Hindlimb muscle (tissue), 1 donor: ENCODE measurements at regions not wholly inside any gene's neighbourhood (a gene's known extent, or its start where the extent isn't known, plus 50 kb on each side); places are given as distances from the start of the nearest gene placed in this dataset.
A peak's percentile ranks its signal among the peaks of the same experiment; 100 is the strongest.

ENCODE experiments used
- DNase-seq: peaks from one replicate; pipeline ENCODE4 v3.0.0-alpha.2; 2013

- DNase-seq: no peak
Measured at GRCh38 chr3:180188512-180189309, 152.0 kb upstream of the PEX5L start.

- DNase-seq: no peak
Measured at GRCh38 chr3:180189310-180189648, 152.5 kb upstream of the PEX5L start.

- no peak for DNase-seq
Measured at GRCh38 chr3:180196658-180197057, 159.9 kb upstream of the PEX5L start.

GRCh38 chr3:180199417-180199995, 162.8 kb upstream of the PEX5L start:
- no peak for DNase-seq

- DNase-seq: no peak
Measured at GRCh38 chr3:180215866-180216265, 179.1 kb upstream of the PEX5L start.

GRCh38 chr3:180223268-180223667, 186.5 kb upstream of the PEX5L start:
- no peak for DNase-seq

GRCh38 chr3:180229113-180229512, 192.4 kb upstream of the PEX5L start:
- no peak for DNase-seq

- DNase-seq: no peak
Measured at GRCh38 chr3:180239939-180240338, 203.2 kb upstream of the PEX5L start.

- no peak for DNase-seq
Measured at GRCh38 chr3:180246688-180247195, 210.0 kb upstream of the PEX5L start.

- DNase-seq: no peak
Measured at GRCh38 chr3:180250172-180250571, 213.4 kb upstream of the PEX5L start.

- no peak for DNase-seq
Measured at GRCh38 chr3:180252683-180253082, 215.9 kb upstream of the PEX5L start.

GRCh38 chr3:180253283-180253682, 216.5 kb upstream of the PEX5L start:
- DNase-seq: no peak

- DNase-seq: no peak
Measured at GRCh38 chr3:180264479-180264878, 227.7 kb upstream of the PEX5L start.

GRCh38 chr3:180265551-180265950, 228.8 kb upstream of the PEX5L start:
- peak; percentile 0 for DNase-seq

GRCh38 chr3:180267202-180267843, 230.6 kb upstream of the PEX5L start:
- no peak for DNase-seq

GRCh38 chr3:180274536-180274935, 237.8 kb upstream of the PEX5L start:
- DNase-seq: no peak

GRCh38 chr3:180275176-180275575, 238.4 kb upstream of the PEX5L start:
- no peak for DNase-seq

GRCh38 chr3:180277041-180277440, 240.3 kb upstream of the PEX5L start:
- no peak for DNase-seq

- DNase-seq: no peak
Measured at GRCh38 chr3:180278583-180279188, 241.9 kb upstream of the PEX5L start.

- DNase-seq: no peak
Measured at GRCh38 chr3:180280555-180280954, 243.8 kb upstream of the PEX5L start.

GRCh38 chr3:180282386-180282785, 245.6 kb upstream of the PEX5L start:
- no peak for DNase-seq

- DNase-seq: no peak
Measured at GRCh38 chr3:180283251-180283650, 246.5 kb upstream of the PEX5L start.

- no peak for DNase-seq
Measured at GRCh38 chr3:180284331-180285110, 247.8 kb upstream of the PEX5L start.
